Stomach (tissue), 8 donors: ENCODE measurements at regions not wholly inside any gene's neighbourhood (a gene's known extent, or its start where the extent isn't known, plus 50 kb on each side); places are given as distances from the start of the nearest gene placed in this dataset.

Experiments
- DNase-seq, 2 donors: peaks; one replicate each; pipeline versions ENCODE4 v3.0.0 to v3.0.0-alpha.2; 2013 to 2019
- H3K27ac ChIP-seq, 5 donors: fragments of 200-600 bp in 4 of 5; sonication (generic) in 4 of 5; one replicate each; pipeline ENCODE4 v1.5.1; 2013 to 2019; ENCODE audit warnings: mild to moderate bottlenecking in 1 of 5, moderate library complexity in 1 of 5
- H3K27me3 ChIP-seq, 3 donors: fragments of 200-600 bp; sonication (generic); one replicate each; pipeline ENCODE4 v1.5.1; 2017 to 2019; ENCODE audit warnings: mixed run types in 1 of 3
- H3K36me3 ChIP-seq, 4 donors: fragments of 200-600 bp; sonication (generic); 1 replicate in 3 of 4; 2 replicates in 1 of 4; pipeline ENCODE4 v1.5.1; 2016 to 2019
- H3K4me1 ChIP-seq, 4 donors: fragments of 200-600 bp; sonication (generic); one replicate each; pipeline ENCODE4 v1.5.1; 2016 to 2019
- H3K4me3 ChIP-seq, 4 donors: fragments of 200-600 bp; sonication (generic) in 3 of 4; one replicate each; pipeline ENCODE4 v1.5.1; 2016 to 2019; ENCODE audit warnings: mild to moderate bottlenecking in 1 of 4
- H3K9me3 ChIP-seq, 4 donors: fragments of 200-600 bp; sonication (generic); one replicate each; pipeline ENCODE4 v1.5.1; 2016 to 2019
- CTCF ChIP-seq, 7 experiments: fragments of 450-650 bp in 4 of 7; fragments of 200-600 bp in 3 of 7; sonication (generic) in 3 of 7; IDR thresholded peaks; one replicate each; pipeline ENCODE4 v1.5.1; 2016 to 2019; ENCODE audit warnings: antibody characterized with exemption in 7 of 7, control low read depth in 2 of 7, mild to moderate bottlenecking in 1 of 7
- EP300 ChIP-seq: sonication (generic); formaldehyde crosslinking; IDR thresholded peaks from one replicate; pipeline ENCODE4 v1.6.1; 2017; ENCODE audit warnings: antibody characterized with exemption
- POLR2A ChIP-seq, 4 donors: fragments of 450-650 bp; IDR thresholded peaks; one replicate each; pipeline ENCODE4 v1.6.1; 2016; ENCODE audit warnings: antibody characterized with exemption in 4 of 4, control low read depth in 2 of 4, mild to moderate bottlenecking in 1 of 4, moderate library complexity in 1 of 4
- POLR2AphosphoS5 ChIP-seq, 3 donors: sonication (generic); formaldehyde crosslinking; IDR thresholded peaks; one replicate each; pipeline ENCODE4 v1.6.1; 2016; ENCODE audit warnings: antibody characterized with exemption in 3 of 3
- WGBS, 5 donors: extraction: QIAGEN DNeasy Blood & Tissue Kit in 3 of 5; methylation state at CpG; one replicate each; pipeline versions ENCODE4 v1.1.5 to v1.1.7; 2013 to 2018; 5-methylcytosine and 5-hydroxymethylcytosine counted together
- intact Hi-C: fragments of 100-400 bp; cut with DNase I; formaldehyde crosslinking; loops from one replicate; pipeline ENCODE4 v1.15.1; 2023; ENCODE audit warnings: low total_unique reads
- donor health status: healthy with polysubstance abuse.
- donor health status: Bipolar disorder and iron deficiency.
- donor health status: healthy.

DNA sequence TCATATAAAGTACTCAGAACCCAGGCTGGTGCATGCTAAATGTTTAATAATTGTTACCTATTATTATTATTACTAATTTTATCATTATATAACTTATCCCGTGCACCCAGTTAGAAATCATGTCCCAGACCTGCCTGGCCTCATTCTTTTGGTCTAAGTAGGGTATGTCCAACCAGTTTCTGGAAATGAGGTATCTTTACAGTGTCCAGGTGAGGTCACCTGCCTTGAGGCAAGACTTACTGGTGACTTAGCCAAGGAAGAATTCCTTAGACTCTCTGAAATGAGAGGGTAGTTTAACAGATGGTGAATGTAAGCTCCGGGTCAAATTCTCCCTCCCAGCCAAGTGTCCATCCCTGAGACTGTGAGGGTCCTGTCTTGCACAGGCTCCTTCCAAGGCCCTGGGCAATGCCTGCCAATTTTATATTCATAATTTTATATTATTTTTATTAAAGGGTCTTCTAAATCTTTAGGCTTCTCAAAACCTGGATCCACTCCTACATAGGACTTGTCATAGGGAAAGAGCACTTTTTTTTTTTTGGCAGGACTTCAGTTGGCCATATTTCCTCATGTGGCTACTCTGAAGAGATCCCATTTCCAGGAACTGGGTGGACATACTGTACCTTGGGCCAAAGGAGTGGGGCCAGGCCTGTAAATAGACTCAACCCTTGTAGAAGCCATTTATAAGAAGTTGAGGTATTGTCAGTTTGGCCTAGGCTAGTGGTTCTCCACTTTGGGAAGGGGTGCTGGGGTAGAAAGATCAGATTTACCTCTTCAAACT, 96.7 kb upstream of the KCNA3 start:
- Histone ChIP-seq H3K27me3 (peaks cover 0 to 18% (median 4%) of the 10 kb centered on the region in 3 donors), H3K27ac (no peak overlapping the region), H3K36me3 (no peaks in the 10 kb centered on the region), H3K4me1 (no peaks in the 10 kb centered on the region), H3K4me3 (no peak overlapping the region), H3K9me3 (no peaks in the 10 kb centered on the region)
- 80 to 91% (median 83%) methylated on average over 2 of the region's 2 CpGs for WGBS, 5 donors
- DNase-seq: no peak
- intact Hi-C loops: no loop called here
- TF ChIP-seq POLR2A (IDR thresholded peaks at IDR 0.05) (no peak), EP300 (no peak), CTCF (IDR thresholded peaks at IDR 0.05) (no peak), POLR2AphosphoS5 (IDR thresholded peaks at IDR 0.05) (no peak)

DNA sequence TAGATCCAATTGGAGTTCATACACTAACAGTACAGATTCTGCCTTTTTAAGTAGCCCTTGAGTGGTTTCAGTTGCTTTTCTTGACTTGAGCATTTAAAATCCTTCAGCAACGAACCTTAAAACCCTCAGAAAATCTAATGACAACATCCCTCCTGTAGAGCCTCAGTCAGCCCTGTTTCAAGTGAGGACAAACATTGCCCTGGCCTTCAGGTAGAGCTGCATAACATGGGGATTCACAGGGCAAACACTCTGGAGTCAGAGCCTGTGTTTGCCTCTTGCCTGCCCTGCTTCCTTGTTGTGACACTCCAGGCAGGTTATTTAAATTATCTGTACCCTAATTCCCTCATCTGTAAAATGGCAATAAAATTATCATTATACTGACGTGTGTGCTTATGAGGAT, 96.1 kb upstream of the KCNA3 start:
- intact Hi-C loops: no loop called here
- no peaks in the 10 kb centered on the region for H3K9me3 ChIP-seq
- WGBS, 5 donors: 43 to 54% (median 47%) methylated on average over 2 of the region's 2 CpGs

DNA sequence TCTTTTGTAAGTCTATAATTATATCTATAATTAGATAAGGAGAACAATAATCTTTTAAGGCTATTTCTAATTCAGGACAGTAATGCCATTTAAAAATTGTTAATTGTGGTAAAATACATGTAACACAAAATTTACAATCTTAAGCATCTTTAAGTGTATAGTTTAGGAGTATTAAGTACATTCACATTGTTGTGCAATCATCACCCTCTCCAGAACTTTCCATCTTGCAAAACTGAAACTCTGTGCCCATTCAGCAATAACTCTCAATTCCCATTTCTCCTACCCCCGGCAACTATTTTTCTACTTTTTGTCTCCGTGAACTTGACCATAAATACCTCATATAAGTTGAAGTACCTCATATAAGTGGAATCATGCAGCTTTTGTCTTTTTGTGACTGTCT, 93.9 kb upstream of the KCNA3 start:
- Histone ChIP-seq H3K4me1 (no peaks in the 10 kb centered on the region), H3K4me3 (no peak overlapping the region), H3K9me3 (no peaks in the 10 kb centered on the region), H3K36me3 (no peaks in the 10 kb centered on the region), H3K27ac (no peak overlapping the region), H3K27me3 (peaks cover 0 to 22% (median 4%) of the 10 kb centered on the region in 3 donors)
- 43 to 57% (median 47%) methylated on average over 2 of the region's 2 CpGs for WGBS, 5 donors
- intact Hi-C loops: loop anchor here (5.0 kb wide), 1 partner anchor 136 kb away; no protein-coding TSS in a partner anchor
- TF ChIP-seq POLR2AphosphoS5 (IDR thresholded peaks at IDR 0.05) (no peak), EP300 (no peak), CTCF (IDR thresholded peaks at IDR 0.05) (no peak), POLR2A (IDR thresholded peaks at IDR 0.05) (no peak)
- DNase-seq: no peak

More for the DNA sequence above, 96.1 kb upstream of the KCNA3 start:
- H3K27me3 ChIP-seq: peaks cover 0 to 18% (median 4%) of the 10 kb centered on the region in 3 donors
- no peaks in the 10 kb centered on the region for H3K36me3 ChIP-seq
- H3K4me3 ChIP-seq: no peak overlapping the region
- H3K4me1 ChIP-seq: no peaks in the 10 kb centered on the region
- no peak overlapping the region for H3K27ac ChIP-seq
- TF ChIP-seq EP300 (no peak), CTCF (IDR thresholded peaks at IDR 0.05) (no peak), POLR2A (IDR thresholded peaks at IDR 0.05) (no peak), POLR2AphosphoS5 (IDR thresholded peaks at IDR 0.05) (no peak)
- DNase-seq: no peak

DNA sequence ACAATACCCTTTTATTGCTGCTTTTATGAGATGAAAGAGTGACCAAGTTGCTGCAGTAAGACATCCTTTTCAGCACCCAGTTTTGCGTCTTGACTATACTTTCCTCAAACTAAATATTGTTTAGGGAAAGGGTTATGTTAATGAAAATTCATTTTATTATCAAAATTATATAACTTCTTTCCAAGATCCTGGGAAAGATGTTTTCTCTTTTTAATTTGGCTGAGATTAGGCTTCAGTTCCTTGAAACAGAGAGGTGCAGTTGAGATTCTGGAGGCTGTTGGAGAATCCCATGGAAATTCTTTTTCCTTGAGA, 91.6 kb upstream of the KCNA3 start:
- Histone ChIP-seq H3K36me3 (no peaks in the 10 kb centered on the region), H3K4me3 (no peak overlapping the region), H3K4me1 (no peaks in the 10 kb centered on the region), H3K27ac (no peak overlapping the region), H3K9me3 (no peaks in the 10 kb centered on the region), H3K27me3 (peaks cover 0 to 40% (median 4%) of the 10 kb centered on the region in 3 donors)
- 4 to 7% (median 6%) methylated on average over 1 of the region's 1 CpG for WGBS, 5 donors
- TF ChIP-seq POLR2A (IDR thresholded peaks at IDR 0.05) (no peak), CTCF (IDR thresholded peaks at IDR 0.05) (peak in 1 of 7 experiments; percentile 3)
- intact Hi-C loops: loop anchor here (5.0 kb wide), 1 partner anchor 134 kb away; no protein-coding TSS in a partner anchor
- no peak for DNase-seq
